K562 (cell line): ENCODE measurements at regions not wholly inside any gene's neighbourhood (a gene's known extent, or its start where the extent isn't known, plus 50 kb on each side); places are given as distances from the start of the nearest gene placed in this dataset.

Experiments
- BCLAF1 ChIP-seq, 2 experiments: fragments of 450-650 bp in 1 of 2; IDR thresholded peaks; 2 replicates each; pipeline ENCODE4 v1.6.1; 2011 to 2017; ENCODE audit warnings: low read depth in 2 of 2, antibody characterized with exemption in 1 of 2, borderline replicate concordance in 1 of 2, low read length in 1 of 2, mild to moderate bottlenecking in 1 of 2, mixed read lengths in 1 of 2; ENCODE audit not compliant: control insufficient read depth in 1 of 2
- CTCF ChIP-seq, 3 experiments: IDR thresholded peaks in 2 of 3; conservative IDR thresholded peaks in 1 of 3; 2 replicates each; pipeline ENCODE4 v1.5.1; 2011 to 2012; ENCODE audit warnings: low read length in 3 of 3, mild to moderate bottlenecking in 3 of 3, control low read depth in 2 of 3, improper control_type of control experiment in 1 of 3, inconsistent platforms in 1 of 3, low read depth in 1 of 3, mixed read lengths in 1 of 3, moderate library complexity in 1 of 3; ENCODE audit not compliant: insufficient read depth in 2 of 3
- E2F8 ChIP-seq: fragments of 450-650 bp; IDR thresholded peaks from 2 replicates; pipeline ENCODE4 v1.7.1; 2018; ENCODE audit warnings: mild to moderate bottlenecking, low read depth; ENCODE audit not compliant: partially characterized antibody
- EZH2 ChIP-seq: IDR thresholded peaks from 2 replicates; pipeline ENCODE4 v1.6.1; 2012; ENCODE audit warnings: low read depth, mild to moderate bottlenecking, inconsistent platforms, low read length, borderline replicate concordance
- FOXK2 ChIP-seq, 2 experiments: fragments of 450-650 bp; IDR thresholded peaks in 1 of 2; conservative IDR thresholded peaks in 1 of 2; 2 replicates each; pipeline ENCODE4 v1.6.1; 2016; ENCODE audit warnings: low read depth in 2 of 2, mild to moderate bottlenecking in 1 of 2
- HDAC2 ChIP-seq: fragments of 450-650 bp; IDR thresholded peaks from 2 replicates; pipeline ENCODE4 v1.6.1; 2016; ENCODE audit warnings: mild to moderate bottlenecking
- HMG20A ChIP-seq: fragments of 450-650 bp; formaldehyde crosslinking; conservative IDR thresholded peaks from 2 replicates; pipeline ENCODE4 v1.4.0; 2020; ENCODE audit warnings: mild to moderate bottlenecking, mixed read lengths
- KLF16 ChIP-seq: IDR thresholded peaks from 2 replicates; pipeline ENCODE4 v1.6.1; 2016; ENCODE audit warnings: antibody characterized with exemption
- NBN ChIP-seq: fragments of 450-650 bp; IDR thresholded peaks from 2 replicates; pipeline ENCODE4 v1.6.1; 2016; ENCODE audit warnings: low read depth, mild to moderate bottlenecking
- NR2C1 ChIP-seq, 2 experiments: fragments of 450-650 bp; IDR thresholded peaks; 2 replicates each; pipeline ENCODE4 v1.6.1; 2017; ENCODE audit warnings: mild to moderate bottlenecking in 2 of 2, antibody characterized with exemption in 1 of 2, inconsistent platforms in 1 of 2, missing compliant biosample characterization in 1 of 2, missing genetic modification characterization in 1 of 2
- POLR2AphosphoS5 ChIP-seq: IDR thresholded peaks from 2 replicates; pipeline ENCODE4 v1.6.1; 2011; ENCODE audit warnings: mild to moderate bottlenecking, low read depth, low read length, moderate library complexity; ENCODE audit not compliant: control insufficient read depth, insufficient read depth

GRCh38 chr12:124443931-124444712 lies 123.3 kb downstream of the NCOR2 start:
- TF ChIP-seq EZH2 (no peak), POLR2AphosphoS5 (no peak), E2F8 (no peak), CTCF (IDR thresholded peaks at IDR 0.05 in 2 of 3, conservative IDR thresholded peaks at IDR 0.05 in 1 of 3; ENCODE audit: insufficient read depth in 2 of 3, low read depth in 1 of 3, low read length in 3 of 3) (no peak), HDAC2 (no peak), KLF16 (no peak), NR2C1 (IDR thresholded peaks at IDR 0.05) (no peak), NR2C1 (tag; IDR thresholded peaks at IDR 0.05) (no peak), HMG20A (no peak), NBN (no peak), FOXK2 (conservative IDR thresholded peaks at IDR 0.05 in 1 of 2, IDR thresholded peaks at IDR 0.05 in 1 of 2; ENCODE audit: low read depth in 2 of 2) (no peak), BCLAF1 (IDR thresholded peaks at IDR 0.05; ENCODE audit: borderline replicate concordance in 1 of 2, control insufficient read depth in 1 of 2, low read depth in 2 of 2, low read length in 1 of 2) (no peak)
